22Rv1 (cell line): ENCODE measurements at regions not wholly inside any gene's neighbourhood (a gene's known extent, or its start where the extent isn't known, plus 50 kb on each side); places are given as distances from the start of the nearest gene placed in this dataset.

Source experiments
- CTCF ChIP-seq: fragments of 450-650 bp; IDR thresholded peaks from 2 replicates; pipeline ENCODE4 v1.5.1; 2017; ENCODE audit warnings: mild to moderate bottlenecking
- ZFX ChIP-seq: fragments of 450-650 bp; IDR thresholded peaks from 2 replicates; pipeline ENCODE4 v1.6.1; 2017; ENCODE audit warnings: antibody characterized with exemption, borderline replicate concordance

GRCh38 chr14:22227084-22227483 is 361.9 kb downstream of the DAD1 start:
- TF ChIP-seq CTCF (no peak), ZFX (no peak)
